ENCODE measurements at regions not wholly inside any gene's neighbourhood (a gene's known extent, or its start where the extent isn't known, plus 50 kb on each side); places are given as distances from the start of the nearest gene placed in this dataset.
A peak's percentile ranks its signal among the peaks of the same experiment; 100 is the strongest.

GRCh38 chr4:183838987-183839712 is 66.0 kb upstream of the STOX2 start:
- Histone ChIP-seq H3K27ac (replicated peaks; ENCODE audit: low read length) (no peak overlapping the region), H2AK5ac (ENCODE audit: low read depth, low read length) (no peak overlapping the region), H3K9me3 (replicated peaks in 1 of 2; ENCODE audit: control insufficient read depth in 2 of 2, insufficient read depth in 1 of 2, low read depth in 1 of 2, low read length in 2 of 2) (no peaks in the 10 kb centered on the region), H3K18ac (ENCODE audit: low read length) (no peak overlapping the region), H2AFZ (ENCODE audit: low read length) (no peak overlapping the region), H3K23ac (ENCODE audit: low read depth, low read length, poor library complexity) (no peak overlapping the region), H3K4me2 (ENCODE audit: insufficient read depth, low read length, poor library complexity, severe bottlenecking) (no peak overlapping the region), H3K36me3 (replicated peaks in 1 of 2; ENCODE audit: control insufficient read depth in 2 of 2, insufficient read depth in 2 of 2, low read length in 2 of 2) (no peaks in the 10 kb centered on the region), H3K4ac (ENCODE audit: low read length) (no peak overlapping the region), H2BK120ac (ENCODE audit: low read depth, low read length) (no peak overlapping the region), H3K14ac (ENCODE audit: low read length) (no peak overlapping the region), H3K4me3 (ENCODE audit: low read length in 2 of 2) (no peak overlapping the region), H3K79me1 (ENCODE audit: low read depth, low read length) (no peaks in the 10 kb centered on the region), H4K8ac (ENCODE audit: low read depth, low read length) (no peak overlapping the region), H2BK15ac (ENCODE audit: low read length) (no peak overlapping the region), H4K91ac (ENCODE audit: low read depth, low read length, poor library complexity) (no peak overlapping the region), H3K4me1 (ENCODE audit: control insufficient read depth in 2 of 2, insufficient read depth in 1 of 2, low read depth in 1 of 2, low read length in 2 of 2) (no peaks in the 10 kb centered on the region), H2BK12ac (ENCODE audit: low read length) (no peak overlapping the region), H2BK5ac (ENCODE audit: low read length) (no peak overlapping the region), H3K27me3 (ENCODE audit: control insufficient read depth in 3 of 3, insufficient read depth in 3 of 3, low read depth in 1 of 3, low read length in 3 of 3) (no peaks in the 10 kb centered on the region), H3K9ac (ENCODE audit: low read depth, low read length, poor library complexity) (no peak overlapping the region)
- no CpG with 5 or more reads among the region's 16 CpGs for WGBS, 2 donors (ENCODE audit: extremely low coverage in 2 of 2, insufficient read length in 2 of 2, insufficient replicate concordance in 1 of 2)
- no peak for DNase-seq (ENCODE audit: low spot score)

GRCh38 chr4:183840311-183840710 is 64.8 kb upstream of the STOX2 start:
- Histone ChIP-seq H3K4me2 (ENCODE audit: insufficient read depth, low read length, poor library complexity, severe bottlenecking) (no peak overlapping the region), H3K4me1 (ENCODE audit: control insufficient read depth in 2 of 2, insufficient read depth in 1 of 2, low read depth in 1 of 2, low read length in 2 of 2) (no peaks in the 10 kb centered on the region), H2BK15ac (ENCODE audit: low read length) (no peak overlapping the region), H3K23ac (ENCODE audit: low read depth, low read length, poor library complexity) (no peak overlapping the region), H3K4ac (ENCODE audit: low read length) (no peak overlapping the region), H2BK12ac (ENCODE audit: low read length) (no peak overlapping the region), H3K36me3 (replicated peaks in 1 of 2; ENCODE audit: control insufficient read depth in 2 of 2, insufficient read depth in 2 of 2, low read length in 2 of 2) (no peaks in the 10 kb centered on the region), H2BK5ac (ENCODE audit: low read length) (no peak overlapping the region), H3K18ac (ENCODE audit: low read length) (no peak overlapping the region), H3K4me3 (ENCODE audit: low read length in 2 of 2) (no peak overlapping the region), H4K91ac (ENCODE audit: low read depth, low read length, poor library complexity) (no peak overlapping the region), H3K79me1 (ENCODE audit: low read depth, low read length) (no peaks in the 10 kb centered on the region), H3K27me3 (ENCODE audit: control insufficient read depth in 3 of 3, insufficient read depth in 3 of 3, low read depth in 1 of 3, low read length in 3 of 3) (no peaks in the 10 kb centered on the region), H3K27ac (replicated peaks; ENCODE audit: low read length) (no peak overlapping the region), H2BK120ac (ENCODE audit: low read depth, low read length) (no peak overlapping the region), H3K14ac (ENCODE audit: low read length) (no peak overlapping the region), H3K9me3 (replicated peaks in 1 of 2; ENCODE audit: control insufficient read depth in 2 of 2, insufficient read depth in 1 of 2, low read depth in 1 of 2, low read length in 2 of 2) (no peaks in the 10 kb centered on the region), H2AFZ (ENCODE audit: low read length) (peak overlapping the region; percentile 48), H2AK5ac (ENCODE audit: low read depth, low read length) (no peak overlapping the region), H3K9ac (ENCODE audit: low read depth, low read length, poor library complexity) (no peak overlapping the region), H4K8ac (ENCODE audit: low read depth, low read length) (no peak overlapping the region)
- no CpG with 5 or more reads among the region's 5 CpGs for WGBS, 2 donors (ENCODE audit: extremely low coverage in 2 of 2, insufficient read length in 2 of 2, insufficient replicate concordance in 1 of 2)
- DNase-seq (ENCODE audit: low spot score): peak; percentile 77

DNA sequence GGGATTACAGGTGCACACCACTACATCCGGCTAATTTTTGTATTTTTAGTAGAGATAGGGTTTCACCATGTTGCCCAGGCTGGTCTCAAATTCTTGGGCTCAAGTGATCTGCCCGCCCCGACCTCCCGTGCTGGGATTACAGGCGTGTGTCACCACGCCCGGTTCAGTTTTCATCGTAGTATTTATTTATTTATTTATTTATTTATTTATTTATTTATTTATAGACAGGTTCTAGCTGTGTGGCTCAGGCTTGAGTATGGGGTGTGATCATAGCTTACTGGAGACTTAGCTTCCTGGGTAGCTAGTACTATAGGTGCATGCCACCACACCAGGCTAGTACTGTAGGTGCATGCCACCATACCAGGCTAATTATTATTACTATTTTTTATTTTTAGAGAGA is 64.1 kb upstream of the STOX2 start:
- Histone ChIP-seq H3K4me2 (ENCODE audit: insufficient read depth, low read length, poor library complexity, severe bottlenecking) (no peak overlapping the region), H3K79me1 (ENCODE audit: low read depth, low read length) (no peaks in the 10 kb centered on the region), H2BK120ac (ENCODE audit: low read depth, low read length) (no peak overlapping the region), H2AFZ (ENCODE audit: low read length) (no peak overlapping the region), H3K9ac (ENCODE audit: low read depth, low read length, poor library complexity) (no peak overlapping the region), H2BK5ac (ENCODE audit: low read length) (no peak overlapping the region), H2BK12ac (ENCODE audit: low read length) (no peak overlapping the region), H3K4ac (ENCODE audit: low read length) (no peak overlapping the region), H3K14ac (ENCODE audit: low read length) (no peak overlapping the region), H3K36me3 (replicated peaks in 1 of 2; ENCODE audit: control insufficient read depth in 2 of 2, insufficient read depth in 2 of 2, low read length in 2 of 2) (no peaks in the 10 kb centered on the region), H3K23ac (ENCODE audit: low read depth, low read length, poor library complexity) (no peak overlapping the region), H3K4me3 (ENCODE audit: low read length in 2 of 2) (no peak overlapping the region), H3K18ac (ENCODE audit: low read length) (no peak overlapping the region), H4K8ac (ENCODE audit: low read depth, low read length) (no peak overlapping the region), H3K9me3 (replicated peaks in 1 of 2; ENCODE audit: control insufficient read depth in 2 of 2, insufficient read depth in 1 of 2, low read depth in 1 of 2, low read length in 2 of 2) (no peaks in the 10 kb centered on the region), H4K91ac (ENCODE audit: low read depth, low read length, poor library complexity) (no peak overlapping the region), H2AK5ac (ENCODE audit: low read depth, low read length) (no peak overlapping the region), H3K27me3 (ENCODE audit: control insufficient read depth in 3 of 3, insufficient read depth in 3 of 3, low read depth in 1 of 3, low read length in 3 of 3) (no peaks in the 10 kb centered on the region), H3K27ac (replicated peaks; ENCODE audit: low read length) (no peak overlapping the region), H2BK15ac (ENCODE audit: low read length) (no peak overlapping the region), H3K4me1 (ENCODE audit: control insufficient read depth in 2 of 2, insufficient read depth in 1 of 2, low read depth in 1 of 2, low read length in 2 of 2) (no peaks in the 10 kb centered on the region)
- no CpG with 5 or more reads among the region's 8 CpGs for WGBS, 2 donors (ENCODE audit: extremely low coverage in 2 of 2, insufficient read length in 2 of 2, insufficient replicate concordance in 1 of 2)
- DNase-seq (ENCODE audit: low spot score): no peak

DNA sequence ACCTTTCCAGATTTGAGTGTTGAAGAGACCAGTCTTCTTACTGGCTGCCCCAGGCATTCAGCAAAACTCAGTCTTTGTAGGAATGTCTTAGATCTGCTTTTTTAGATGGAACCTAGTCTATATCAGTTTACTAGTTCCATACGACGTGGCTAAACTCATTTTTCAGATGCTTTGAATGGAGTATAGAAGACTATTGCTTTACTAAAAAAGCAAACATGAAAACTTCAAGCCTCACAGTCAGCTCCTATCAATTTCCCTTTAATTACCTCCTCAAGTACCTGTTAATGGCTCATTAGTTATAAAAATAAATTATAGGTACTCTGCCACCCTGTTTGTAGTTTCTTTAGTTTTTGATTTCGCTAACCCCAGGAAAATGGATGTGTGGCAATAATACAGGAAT is 63.0 kb upstream of the STOX2 start:
- no peak overlapping the region for H4K8ac ChIP-seq (ENCODE audit: low read depth, low read length)
- no peak overlapping the region for H3K9ac ChIP-seq (ENCODE audit: low read depth, low read length, poor library complexity)
- no peak overlapping the region for H3K4me2 ChIP-seq (ENCODE audit: insufficient read depth, low read length, poor library complexity, severe bottlenecking)
- H2BK12ac ChIP-seq (ENCODE audit: low read length): no peak overlapping the region
- H3K36me3 ChIP-seq (replicated peaks in 1 of 2; ENCODE audit: control insufficient read depth in 2 of 2, insufficient read depth in 2 of 2, low read length in 2 of 2): no peaks in the 10 kb centered on the region
- no peak for DNase-seq (ENCODE audit: low spot score)
- H3K4me1 ChIP-seq (ENCODE audit: control insufficient read depth in 2 of 2, insufficient read depth in 1 of 2, low read depth in 1 of 2, low read length in 2 of 2): no peaks in the 10 kb centered on the region
- H2AK5ac ChIP-seq (ENCODE audit: low read depth, low read length): no peak overlapping the region
- no peak overlapping the region for H3K4ac ChIP-seq (ENCODE audit: low read length)
- no CpG with 5 or more reads among the region's 3 CpGs for WGBS, 2 donors (ENCODE audit: extremely low coverage in 2 of 2, insufficient read length in 2 of 2, insufficient replicate concordance in 1 of 2)
- no peak overlapping the region for H2BK5ac ChIP-seq (ENCODE audit: low read length)
- peaks cover 0 to 2% of the 10 kb centered on the region in 2 donors for H3K9me3 ChIP-seq (replicated peaks in 1 of 2; ENCODE audit: control insufficient read depth in 2 of 2, insufficient read depth in 1 of 2, low read depth in 1 of 2, low read length in 2 of 2)
- no peak overlapping the region for H3K23ac ChIP-seq (ENCODE audit: low read depth, low read length, poor library complexity)
- no peak overlapping the region for H2AFZ ChIP-seq (ENCODE audit: low read length)
- no peak overlapping the region for H2BK120ac ChIP-seq (ENCODE audit: low read depth, low read length)
- H3K27me3 ChIP-seq (ENCODE audit: control insufficient read depth in 3 of 3, insufficient read depth in 3 of 3, low read depth in 1 of 3, low read length in 3 of 3): no peaks in the 10 kb centered on the region
- no peak overlapping the region for H4K91ac ChIP-seq (ENCODE audit: low read depth, low read length, poor library complexity)
- H3K79me1 ChIP-seq (ENCODE audit: low read depth, low read length): no peaks in the 10 kb centered on the region
- no peak overlapping the region for H3K14ac ChIP-seq (ENCODE audit: low read length)
- no peak overlapping the region for H3K4me3 ChIP-seq (ENCODE audit: low read length in 2 of 2)
- no peak overlapping the region for H2BK15ac ChIP-seq (ENCODE audit: low read length)
- H3K27ac ChIP-seq (replicated peaks; ENCODE audit: low read length): no peak overlapping the region
- H3K18ac ChIP-seq (ENCODE audit: low read length): no peak overlapping the region

Data from neuronal stem cell (in vitro differentiated cells).